ENCODE measurements at regions not wholly inside any gene's neighbourhood (a gene's known extent, or its start where the extent isn't known, plus 50 kb on each side); places are given as distances from the start of the nearest gene placed in this dataset.

GRCh38 chr9:89811356-89811755 lies 206.5 kb downstream of the GADD45G start:
- peaks cover 14% of the 10 kb centered on the region for H3K4me1 ChIP-seq (ENCODE audit: control insufficient read depth, insufficient read depth, low read length)
- 0 out of 2 replicates have a peak, but pooled peaks cover 4% of the 10 kb centered on the region for H3K27me3 ChIP-seq (ENCODE audit: control insufficient read depth, insufficient read depth, low read length)
- H3K9me3 ChIP-seq (ENCODE audit: control insufficient read depth, insufficient read depth, low read depth, low read length) = no peaks in the 10 kb centered on the region
- H3K4me3 ChIP-seq (ENCODE audit: low read depth, low read length) = no peak overlapping the region
- no peak overlapping the region for H3K9ac ChIP-seq (ENCODE audit: low read length)
- H3K36me3 ChIP-seq (ENCODE audit: control insufficient read depth, insufficient read depth, low read length) = no peaks in the 10 kb centered on the region
- no peak overlapping the region for H3K27ac ChIP-seq (ENCODE audit: low read depth, low read length)

GRCh38 chr9:89811886-89812450 lies 207.2 kb downstream of the GADD45G start:
- no peaks in the 10 kb centered on the region for H3K36me3 ChIP-seq (ENCODE audit: control insufficient read depth, insufficient read depth, low read length)
- H3K4me1 ChIP-seq (ENCODE audit: control insufficient read depth, insufficient read depth, low read length) = peaks cover 14% of the 10 kb centered on the region
- H3K27ac ChIP-seq (ENCODE audit: low read depth, low read length) = no peak overlapping the region
- 0 out of 2 replicates have a peak, but pooled peaks cover 4% of the 10 kb centered on the region for H3K27me3 ChIP-seq (ENCODE audit: control insufficient read depth, insufficient read depth, low read length)
- no peaks in the 10 kb centered on the region for H3K9me3 ChIP-seq (ENCODE audit: control insufficient read depth, insufficient read depth, low read depth, low read length)
- no peak overlapping the region for H3K9ac ChIP-seq (ENCODE audit: low read length)
- no peak overlapping the region for H3K4me3 ChIP-seq (ENCODE audit: low read depth, low read length)

GRCh38 chr9:89812556-89813181 lies 207.9 kb downstream of the GADD45G start:
- no peak overlapping the region for H3K9ac ChIP-seq (ENCODE audit: low read length)
- no peaks in the 10 kb centered on the region for H3K36me3 ChIP-seq (ENCODE audit: control insufficient read depth, insufficient read depth, low read length)
- H3K4me3 ChIP-seq (ENCODE audit: low read depth, low read length) = no peak overlapping the region
- peaks cover 12% of the 10 kb centered on the region for H3K4me1 ChIP-seq (ENCODE audit: control insufficient read depth, insufficient read depth, low read length)
- 0 out of 2 replicates have a peak, but pooled peaks cover 4% of the 10 kb centered on the region for H3K27me3 ChIP-seq (ENCODE audit: control insufficient read depth, insufficient read depth, low read length)
- no peak overlapping the region for H3K27ac ChIP-seq (ENCODE audit: low read depth, low read length)
- H3K9me3 ChIP-seq (ENCODE audit: control insufficient read depth, insufficient read depth, low read depth, low read length) = no peaks in the 10 kb centered on the region

- no peaks in the 10 kb centered on the region for H3K9me3 ChIP-seq (ENCODE audit: control insufficient read depth, insufficient read depth, low read depth, low read length)
- H3K27ac ChIP-seq (ENCODE audit: low read depth, low read length) = no peak overlapping the region
- 0 out of 2 replicates have a peak, but pooled peaks cover 4% of the 10 kb centered on the region for H3K27me3 ChIP-seq (ENCODE audit: control insufficient read depth, insufficient read depth, low read length)
- H3K4me1 ChIP-seq (ENCODE audit: control insufficient read depth, insufficient read depth, low read length) = peaks cover 5% of the 10 kb centered on the region; the same call in 1 of the 2 replicates
- no peak overlapping the region for H3K4me3 ChIP-seq (ENCODE audit: low read depth, low read length)
- no peaks in the 10 kb centered on the region for H3K36me3 ChIP-seq (ENCODE audit: control insufficient read depth, insufficient read depth, low read length)
- H3K9ac ChIP-seq (ENCODE audit: low read length) = no peak overlapping the region
Measured at GRCh38 chr9:89813482-89813881, 208.7 kb downstream of the GADD45G start.

- H3K4me3 ChIP-seq (ENCODE audit: low read depth, low read length) = no peak overlapping the region
- no peaks in the 10 kb centered on the region for H3K36me3 ChIP-seq (ENCODE audit: control insufficient read depth, insufficient read depth, low read length)
- peaks cover 5% of the 10 kb centered on the region; the same call in 1 of the 2 replicates for H3K4me1 ChIP-seq (ENCODE audit: control insufficient read depth, insufficient read depth, low read length)
- H3K27ac ChIP-seq (ENCODE audit: low read depth, low read length) = no peak overlapping the region
- no peaks in the 10 kb centered on the region for H3K9me3 ChIP-seq (ENCODE audit: control insufficient read depth, insufficient read depth, low read depth, low read length)
- H3K27me3 ChIP-seq (ENCODE audit: control insufficient read depth, insufficient read depth, low read length) = 0 out of 2 replicates have a peak, but pooled peaks cover 4% of the 10 kb centered on the region
- H3K9ac ChIP-seq (ENCODE audit: low read length) = no peak overlapping the region
Measured at GRCh38 chr9:89814340-89815040, 209.7 kb downstream of the GADD45G start.

- Histone ChIP-seq H3K4me1 (ENCODE audit: control insufficient read depth, insufficient read depth, low read length) (no peaks in the 10 kb centered on the region; the same call in 1 of the 2 replicates), H3K9me3 (ENCODE audit: control insufficient read depth, insufficient read depth, low read depth, low read length) (no peaks in the 10 kb centered on the region), H3K27me3 (ENCODE audit: control insufficient read depth, insufficient read depth, low read length) (0 out of 2 replicates have a peak, but pooled peaks cover 4% of the 10 kb centered on the region), H3K36me3 (ENCODE audit: control insufficient read depth, insufficient read depth, low read length) (no peaks in the 10 kb centered on the region), H3K9ac (ENCODE audit: low read length) (no peak overlapping the region), H3K27ac (ENCODE audit: low read depth, low read length) (no peak overlapping the region), H3K4me3 (ENCODE audit: low read depth, low read length) (no peak overlapping the region)
Measured at GRCh38 chr9:89815061-89815902, 210.5 kb downstream of the GADD45G start.

GRCh38 chr9:89815903-89816573 lies 211.2 kb downstream of the GADD45G start:
- H3K27ac ChIP-seq (ENCODE audit: low read depth, low read length) = no peak overlapping the region
- peaks cover 2% of the 10 kb centered on the region; the same call in 1 of the 2 replicates for H3K4me1 ChIP-seq (ENCODE audit: control insufficient read depth, insufficient read depth, low read length)
- 0 out of 2 replicates have a peak, but pooled peaks cover 7% of the 10 kb centered on the region for H3K27me3 ChIP-seq (ENCODE audit: control insufficient read depth, insufficient read depth, low read length)
- H3K4me3 ChIP-seq (ENCODE audit: low read depth, low read length) = no peak overlapping the region
- H3K36me3 ChIP-seq (ENCODE audit: control insufficient read depth, insufficient read depth, low read length) = no peaks in the 10 kb centered on the region
- H3K9ac ChIP-seq (ENCODE audit: low read length) = no peak overlapping the region
- no peaks in the 10 kb centered on the region for H3K9me3 ChIP-seq (ENCODE audit: control insufficient read depth, insufficient read depth, low read depth, low read length)

- Histone ChIP-seq H3K36me3 (ENCODE audit: control insufficient read depth, insufficient read depth, low read length) (no peaks in the 10 kb centered on the region), H3K27ac (ENCODE audit: low read depth, low read length) (no peak overlapping the region), H3K9ac (ENCODE audit: low read length) (no peak overlapping the region), H3K4me3 (ENCODE audit: low read depth, low read length) (no peak overlapping the region), H3K27me3 (ENCODE audit: control insufficient read depth, insufficient read depth, low read length) (0 out of 2 replicates have a peak, but pooled peaks cover 2% of the 10 kb centered on the region), H3K4me1 (ENCODE audit: control insufficient read depth, insufficient read depth, low read length) (peaks cover 3% of the 10 kb centered on the region; the same call in 1 of the 2 replicates), H3K9me3 (ENCODE audit: control insufficient read depth, insufficient read depth, low read depth, low read length) (no peaks in the 10 kb centered on the region)
Measured at GRCh38 chr9:89817151-89817950, 212.5 kb downstream of the GADD45G start.

- no peaks in the 10 kb centered on the region for H3K9me3 ChIP-seq (ENCODE audit: control insufficient read depth, insufficient read depth, low read depth, low read length)
- H3K36me3 ChIP-seq (ENCODE audit: control insufficient read depth, insufficient read depth, low read length) = no peaks in the 10 kb centered on the region
- no peak overlapping the region for H3K27ac ChIP-seq (ENCODE audit: low read depth, low read length)
- H3K9ac ChIP-seq (ENCODE audit: low read length) = no peak overlapping the region
- no peak overlapping the region for H3K4me3 ChIP-seq (ENCODE audit: low read depth, low read length)
- 0 out of 2 replicates have a peak, but pooled peaks cover 2% of the 10 kb centered on the region for H3K27me3 ChIP-seq (ENCODE audit: control insufficient read depth, insufficient read depth, low read length)
- H3K4me1 ChIP-seq (ENCODE audit: control insufficient read depth, insufficient read depth, low read length) = peaks cover 3% of the 10 kb centered on the region; the same call in 1 of the 2 replicates
Measured at GRCh38 chr9:89820337-89820736, 215.5 kb downstream of the GADD45G start.

Measured in HUES6 (cell line).